IMR-90 (cell line): ENCODE measurements at regions not wholly inside any gene's neighbourhood (a gene's known extent, or its start where the extent isn't known, plus 50 kb on each side); places are given as distances from the start of the nearest gene placed in this dataset.

Experiments used
- ATAC-seq: fragments of 200-7000 bp; cut with Tn5 transposase; 2 replicates; pipeline ENCODE4 v1.9.1; 2020; ENCODE audit warnings: low read depth, mild to moderate bottlenecking, moderate library complexity
- BruUV-seq: library from RNA; stranded (reverse); fragments of 400-500 nt; replicated peaks from 2 replicates; lab custom pipeline; 2021; lab: Mats Ljungman, UMichigan
- CTCF ChIA-PET: fragments of 300-600 bp; formaldehyde crosslinking; extraction: SDS; loops from one replicate; lab custom pipeline; 2021; ENCODE audit warnings: antibody characterized with exemption; lab: Yijun Ruan, JAX
- POLR2A ChIA-PET: fragments of 300-600 bp; sonication (Branson Sonifier 250); formaldehyde crosslinking; loops from one replicate; lab custom pipeline; 2022; ENCODE audit warnings: antibody characterized with exemption; ENCODE audit not compliant: unreplicated experiment; lab: Charles Lee
- DNase-seq: peaks from one replicate; pipeline ENCODE4 v3.0.0; 2013
- H2AFZ ChIP-seq: replicated peaks from 2 replicates; pipeline ENCODE3; 2013; ENCODE audit warnings: low read length, mild to moderate bottlenecking; ENCODE audit not compliant: poor library complexity
- H2AK5ac ChIP-seq: 2 replicates; pipeline ENCODE4 v1.6.1; 2013; ENCODE audit warnings: low read depth, low read length, inconsistent platforms
- H2AK9ac ChIP-seq: replicated peaks from 2 replicates; pipeline ENCODE3; 2013; ENCODE audit warnings: mild to moderate bottlenecking, low read depth, low read length, moderate library complexity; ENCODE audit not compliant: poor library complexity
- H2BK120ac ChIP-seq: 2 replicates; pipeline ENCODE4 v1.6.1; 2013; ENCODE audit warnings: low read depth, low read length, inconsistent platforms
- H2BK15ac ChIP-seq: 3 replicates; pipeline ENCODE4 v1.6.1; 2013; ENCODE audit warnings: low read depth, low read length, inconsistent platforms
- H2BK20ac ChIP-seq: 2 replicates; pipeline ENCODE4 v1.6.1; 2013; ENCODE audit warnings: low read depth, mild to moderate bottlenecking, inconsistent platforms, low read length, moderate library complexity
- H2BK5ac ChIP-seq: 2 replicates; pipeline ENCODE4 v1.6.1; 2013; ENCODE audit warnings: mild to moderate bottlenecking, low read depth, low read length, inconsistent platforms; ENCODE audit not compliant: poor library complexity, severe bottlenecking
- H3K14ac ChIP-seq: replicated peaks from 2 replicates; pipeline ENCODE4 v1.6.1; 2013; ENCODE audit warnings: low read depth, low read length, inconsistent platforms
- H3K18ac ChIP-seq: 2 replicates; pipeline ENCODE4 v1.6.1; 2013; ENCODE audit warnings: low read depth, low read length, control low read depth
- H3K23ac ChIP-seq: 2 replicates; pipeline ENCODE4 v1.6.1; 2013; ENCODE audit warnings: low read depth, low read length, inconsistent platforms
- H3K27ac ChIP-seq: 2 replicates; pipeline ENCODE4 v1.5.1; 2013; ENCODE audit warnings: mild to moderate bottlenecking, control low read depth, low read length; ENCODE audit not compliant: insufficient read depth
- H3K27me3 ChIP-seq: 2 replicates; pipeline ENCODE4 v1.6.1; 2013; ENCODE audit warnings: low read length; ENCODE audit not compliant: control insufficient read depth, insufficient read depth
- H3K36me3 ChIP-seq: 2 replicates; pipeline ENCODE4 v1.6.1; 2013; ENCODE audit warnings: low read length, mixed read lengths; ENCODE audit not compliant: control insufficient read depth, insufficient read depth
- H3K4ac ChIP-seq: 2 replicates; pipeline ENCODE4 v1.6.1; 2013; ENCODE audit warnings: low read depth, low read length, inconsistent platforms
- H3K4me1 ChIP-seq: 2 replicates; pipeline ENCODE4 v1.6.1; 2013; ENCODE audit warnings: low read length, mixed read lengths; ENCODE audit not compliant: control insufficient read depth, insufficient read depth
- H3K4me2 ChIP-seq: 2 replicates; pipeline ENCODE4 v1.6.1; 2013; ENCODE audit warnings: low read depth, mild to moderate bottlenecking, control low read depth, low read length, moderate library complexity
- H3K4me3 ChIP-seq: 2 replicates; pipeline ENCODE4 v1.5.1; 2013; ENCODE audit warnings: low read depth, mild to moderate bottlenecking, control low read depth, low read length, moderate library complexity; ENCODE audit not compliant: insufficient read depth
- H3K56ac ChIP-seq: 2 replicates; pipeline ENCODE4 v1.6.1; 2013; ENCODE audit warnings: low read length, inconsistent platforms; ENCODE audit not compliant: insufficient read depth; ENCODE audit errors: extremely low read depth
- H3K79me1 ChIP-seq, 2 experiments: 2 replicates each; pipeline ENCODE4 v1.6.1; 2013; ENCODE audit warnings: low read length in 2 of 2, inconsistent platforms in 1 of 2, low read depth in 1 of 2
- H3K9ac ChIP-seq: 2 replicates; pipeline ENCODE4 v1.6.1; 2013; ENCODE audit warnings: low read depth, low read length, control low read depth
- H3K9me1 ChIP-seq: 2 replicates; pipeline ENCODE4 v1.6.1; 2013; ENCODE audit warnings: low read length, inconsistent platforms; ENCODE audit not compliant: insufficient read depth
- H3K9me3 ChIP-seq: 2 replicates; pipeline ENCODE4 v1.6.1; 2013; ENCODE audit warnings: low read length; ENCODE audit not compliant: control insufficient read depth, insufficient read depth
- H4K20me1 ChIP-seq: 2 replicates; pipeline ENCODE4 v1.6.1; 2013; ENCODE audit warnings: low read length, inconsistent platforms; ENCODE audit not compliant: insufficient read depth
- H4K5ac ChIP-seq: 2 replicates; pipeline ENCODE4 v1.6.1; 2013; ENCODE audit warnings: mild to moderate bottlenecking, low read depth, low read length, control low read depth
- H4K8ac ChIP-seq, 2 experiments: 2 replicates each; pipeline ENCODE4 v1.6.1; 2013; ENCODE audit warnings: low read depth in 2 of 2, low read length in 2 of 2, control low read depth in 1 of 2, inconsistent platforms in 1 of 2
- H4K91ac ChIP-seq: 2 replicates; pipeline ENCODE4 v1.6.1; 2013; ENCODE audit warnings: low read depth, low read length, inconsistent platforms; ENCODE audit not compliant: insufficient read depth
- MAFK ChIP-seq: IDR thresholded peaks from 2 replicates; pipeline ENCODE4 v1.6.1; 2012; ENCODE audit warnings: low read depth, low read length, improper control_type of control experiment
- WGBS, 2 experiments: methylation state at CpG; one replicate each; pipeline versions ENCODE4 v1.1.5 to v1.1.7; 2013; ENCODE audit warnings: missing lambda C conversion rate in 2 of 2; ENCODE audit not compliant: insufficient read length in 1 of 2; ENCODE audit errors: extremely low coverage in 2 of 2; 5-methylcytosine and 5-hydroxymethylcytosine counted together
- dilution Hi-C: fragments of 300-500 bp; cut with HindIII; formaldehyde crosslinking; loops from one replicate; pipeline ENCODE4 v1.14.3; 2018; ENCODE audit warnings: low sequenced_read_pairs; ENCODE audit not compliant: unreplicated experiment
- in situ Hi-C: fragments of 300-500 bp; cut with MboI; formaldehyde crosslinking; loops from 3 replicates; pipeline ENCODE4 v1.14.3; 2019; ENCODE audit warnings: low sequenced_read_pairs, inconsistent platforms, mixed read lengths
- intact Hi-C: fragments of 100-400 bp; cut with micrococcal nuclease; formaldehyde crosslinking; loops from 2 replicates; pipeline ENCODE4 v1.10.0; 2022
- TF ChIP-seq, protein P1 (sequence below): conservative IDR thresholded peaks from 2 replicates; pipeline ENCODE4 v1.5.1; 2012; ENCODE audit warnings: mild to moderate bottlenecking, low read depth, low read length, improper control_type of control experiment

DNA sequence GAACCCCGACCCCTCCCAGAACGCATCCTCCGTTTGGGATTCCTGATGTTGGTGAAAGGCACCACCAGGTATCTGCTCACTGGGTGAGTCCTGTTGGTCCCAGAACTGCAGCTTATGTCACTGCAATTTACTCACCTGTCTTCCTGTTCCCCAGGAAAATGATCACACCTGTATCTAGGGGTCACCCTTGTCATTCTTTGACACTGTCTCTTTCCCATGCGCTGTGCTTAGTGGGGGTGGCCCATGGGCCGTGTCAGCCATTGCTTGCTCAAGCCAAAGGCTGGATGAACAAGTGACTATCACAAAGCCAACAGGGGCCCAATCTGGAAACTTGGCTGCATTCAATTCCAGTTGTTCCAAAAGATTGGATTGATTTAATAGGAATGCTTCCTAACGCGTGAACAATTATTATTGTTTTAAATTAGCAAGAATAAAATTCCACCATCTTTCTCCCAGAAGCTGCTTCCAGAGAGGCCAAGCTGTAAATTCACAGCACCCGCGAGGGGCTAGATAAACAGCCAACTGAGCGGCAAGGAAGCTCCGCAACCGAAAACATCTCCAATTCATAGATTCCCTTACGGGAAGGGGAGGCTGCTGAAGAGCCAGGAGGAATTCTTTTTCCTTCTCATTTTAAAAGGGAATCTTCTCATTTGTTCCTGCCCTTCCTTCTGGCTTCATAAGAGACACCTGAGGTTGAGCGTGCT is 134.8 kb upstream of the ZMIZ1 start:
- H4K8ac ChIP-seq, result no peak overlapping the region
- WGBS, 2 experiments, result 100% methylated on average over 4 of the region's 14 CpGs; no CpG with 5 or more reads in 1 of the 2 experiments
- H3K9ac ChIP-seq, result no peak overlapping the region
- no peak overlapping the region for H3K23ac ChIP-seq
- intact Hi-C loops (loop anchor here (5.0 kb wide), 1 partner anchor 133 kb away; the partner anchor contains the start of gene ZMIZ1), dilution Hi-C loops (no loop called here), in situ Hi-C loops (no loop called here)
- peak overlapping the region; percentile 79; the same call in 1 of the 2 replicates for H2AK5ac ChIP-seq
- no peak overlapping the region; the same call in 1 of the 2 replicates for H4K91ac ChIP-seq
- H3K27ac ChIP-seq, result no peak overlapping the region
- H3K4me2 ChIP-seq, result no peak overlapping the region
- no peaks in the 10 kb centered on the region for H3K36me3 ChIP-seq
- ATAC-seq (no peak), DNase-seq (no peak)
- no peak overlapping the region; the same call in 1 of the 2 replicates for H3K4ac ChIP-seq
- no peaks in the 10 kb centered on the region for H3K79me1 ChIP-seq
- H2AK9ac ChIP-seq, result no peak overlapping the region
- H2BK20ac ChIP-seq, result peak overlapping the region; percentile 62; the same call in 1 of the 2 replicates
- H3K18ac ChIP-seq, result no peak overlapping the region
- peaks cover 6% of the 10 kb centered on the region; the same call in 1 of the 2 replicates for H4K20me1 ChIP-seq
- no peak overlapping the region for H3K56ac ChIP-seq
- H3K4me1 ChIP-seq, result peaks cover 23% of the 10 kb centered on the region
- H2AFZ ChIP-seq, result no peak overlapping the region
- H2BK15ac ChIP-seq, result 0 out of 3 replicates have a peak overlapping the region, but pooled peaks have one; percentile 30
- ChIA-PET POLR2A (no interaction called here), CTCF (no interaction called here)
- no peak overlapping the region for H2BK120ac ChIP-seq
- no peak overlapping the region for H4K5ac ChIP-seq
- no peak overlapping the region for H3K4me3 ChIP-seq
- H3K27me3 ChIP-seq, result peaks cover 3% of the 10 kb centered on the region; the same call in 1 of the 2 replicates
- BruUV-seq, result no TSS peak
- peaks cover 33% of the 10 kb centered on the region for H3K9me1 ChIP-seq
- H3K9me3 ChIP-seq, result no peaks in the 10 kb centered on the region
- H3K14ac ChIP-seq, result 0 out of 2 replicates have a peak overlapping the region, but pooled peaks have one; percentile 50
- no peak for TF ChIP-seq MAFK
- TF ChIP-seq, protein P1, sequence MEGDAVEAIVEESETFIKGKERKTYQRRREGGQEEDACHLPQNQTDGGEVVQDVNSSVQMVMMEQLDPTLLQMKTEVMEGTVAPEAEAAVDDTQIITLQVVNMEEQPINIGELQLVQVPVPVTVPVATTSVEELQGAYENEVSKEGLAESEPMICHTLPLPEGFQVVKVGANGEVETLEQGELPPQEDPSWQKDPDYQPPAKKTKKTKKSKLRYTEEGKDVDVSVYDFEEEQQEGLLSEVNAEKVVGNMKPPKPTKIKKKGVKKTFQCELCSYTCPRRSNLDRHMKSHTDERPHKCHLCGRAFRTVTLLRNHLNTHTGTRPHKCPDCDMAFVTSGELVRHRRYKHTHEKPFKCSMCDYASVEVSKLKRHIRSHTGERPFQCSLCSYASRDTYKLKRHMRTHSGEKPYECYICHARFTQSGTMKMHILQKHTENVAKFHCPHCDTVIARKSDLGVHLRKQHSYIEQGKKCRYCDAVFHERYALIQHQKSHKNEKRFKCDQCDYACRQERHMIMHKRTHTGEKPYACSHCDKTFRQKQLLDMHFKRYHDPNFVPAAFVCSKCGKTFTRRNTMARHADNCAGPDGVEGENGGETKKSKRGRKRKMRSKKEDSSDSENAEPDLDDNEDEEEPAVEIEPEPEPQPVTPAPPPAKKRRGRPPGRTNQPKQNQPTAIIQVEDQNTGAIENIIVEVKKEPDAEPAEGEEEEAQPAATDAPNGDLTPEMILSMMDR, result no peak
- no peak overlapping the region for H2BK5ac ChIP-seq
